ENCODE measurements at regions not wholly inside any gene's neighbourhood (a gene's known extent, or its start where the extent isn't known, plus 50 kb on each side); places are given as distances from the start of the nearest gene placed in this dataset.

DNA sequence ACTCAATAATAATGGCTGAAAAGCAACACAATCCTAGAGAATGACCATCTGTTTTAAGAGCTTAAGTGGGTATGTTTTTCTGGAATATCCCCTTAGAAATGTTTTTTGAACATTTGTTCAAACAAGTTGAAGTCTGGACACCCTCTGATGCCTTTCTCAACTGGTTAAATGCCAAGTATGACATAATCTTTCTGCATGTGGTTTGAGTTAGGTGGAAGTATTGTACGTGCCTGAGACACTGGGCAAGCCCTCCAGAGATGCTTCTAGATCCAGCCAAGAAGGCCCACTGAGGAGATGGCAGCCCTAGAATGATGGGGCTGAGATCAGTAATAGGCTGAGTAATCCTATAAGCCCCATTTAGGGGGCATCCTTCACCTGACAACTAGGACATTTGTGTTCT, 493.1 kb downstream of the MAGEE1 start:
- TF ChIP-seq, protein P1, sequence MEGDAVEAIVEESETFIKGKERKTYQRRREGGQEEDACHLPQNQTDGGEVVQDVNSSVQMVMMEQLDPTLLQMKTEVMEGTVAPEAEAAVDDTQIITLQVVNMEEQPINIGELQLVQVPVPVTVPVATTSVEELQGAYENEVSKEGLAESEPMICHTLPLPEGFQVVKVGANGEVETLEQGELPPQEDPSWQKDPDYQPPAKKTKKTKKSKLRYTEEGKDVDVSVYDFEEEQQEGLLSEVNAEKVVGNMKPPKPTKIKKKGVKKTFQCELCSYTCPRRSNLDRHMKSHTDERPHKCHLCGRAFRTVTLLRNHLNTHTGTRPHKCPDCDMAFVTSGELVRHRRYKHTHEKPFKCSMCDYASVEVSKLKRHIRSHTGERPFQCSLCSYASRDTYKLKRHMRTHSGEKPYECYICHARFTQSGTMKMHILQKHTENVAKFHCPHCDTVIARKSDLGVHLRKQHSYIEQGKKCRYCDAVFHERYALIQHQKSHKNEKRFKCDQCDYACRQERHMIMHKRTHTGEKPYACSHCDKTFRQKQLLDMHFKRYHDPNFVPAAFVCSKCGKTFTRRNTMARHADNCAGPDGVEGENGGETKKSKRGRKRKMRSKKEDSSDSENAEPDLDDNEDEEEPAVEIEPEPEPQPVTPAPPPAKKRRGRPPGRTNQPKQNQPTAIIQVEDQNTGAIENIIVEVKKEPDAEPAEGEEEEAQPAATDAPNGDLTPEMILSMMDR (conservative IDR thresholded peaks at IDR 0.05): no peak

More for the DNA sequence above, 493.1 kb downstream of the MAGEE1 start:
- no peak overlapping the region for H3K4me3 Mint-ChIP-seq
- H3K9ac ChIP-seq (ENCODE audit: extremely low read depth, insufficient read length, low read length): no peak overlapping the region
- H3K27ac Mint-ChIP-seq: no peak overlapping the region
- H2BK15ac ChIP-seq (ENCODE audit: low read depth, low read length): no peak overlapping the region
- H3K27me3 ChIP-seq (ENCODE audit: insufficient read depth, low read length): no peaks in the 10 kb centered on the region
- no CpG with 5 or more reads among the region's 1 CpG for WGBS (ENCODE audit: extremely low coverage, insufficient read length, low lambda C conversion rate)
- no peak overlapping the region for H4K8ac ChIP-seq (replicated peaks; ENCODE audit: insufficient read length, low read depth, low read length)
- peaks cover 0 to 3% of the 10 kb centered on the region in 2 experiments; a peak in 1 of 4 replicates for H3K4me1 Mint-ChIP-seq
- no peak overlapping the region for H3K4ac ChIP-seq (ENCODE audit: low read depth, low read length)
- H2BK12ac ChIP-seq (ENCODE audit: insufficient read length, low read depth, low read length): no peak overlapping the region
- H3K56ac ChIP-seq (ENCODE audit: insufficient read length, low read depth, low read length): no peak overlapping the region
- no peak overlapping the region for H2BK120ac ChIP-seq (ENCODE audit: low read depth, low read length, poor library complexity, severe bottlenecking)
- no peaks in the 10 kb centered on the region for H3K23me2 ChIP-seq (ENCODE audit: insufficient read length, low read depth, low read length, poor library complexity, severe bottlenecking)
- no peak overlapping the region for H3K18ac ChIP-seq (ENCODE audit: insufficient read length, low read depth, low read length)
- H3K79me1 ChIP-seq (ENCODE audit: insufficient read depth, low read depth, low read length, poor library complexity, severe bottlenecking): no peaks in the 10 kb centered on the region
- no peak overlapping the region for H2AK5ac ChIP-seq (ENCODE audit: insufficient read length, low read length)
- no peak overlapping the region for H3K27ac ChIP-seq (ENCODE audit: insufficient read length, low read depth, low read length)
- no peaks in the 10 kb centered on the region for H3K4me1 ChIP-seq (ENCODE audit: insufficient read depth, low read length)
- no peak overlapping the region for H3T11ph ChIP-seq (ENCODE audit: low read length)
- no peak overlapping the region for H2BK5ac ChIP-seq (ENCODE audit: insufficient read length, low read length)
- H3K9me3 Mint-ChIP-seq: peaks cover 65 to 85% of the 10 kb centered on the region in 2 experiments
- no peak overlapping the region for H4K5ac ChIP-seq (ENCODE audit: insufficient read length, low read depth, low read length)
- H3K4me2 ChIP-seq (ENCODE audit: insufficient read depth, insufficient read length, low read length): no peak overlapping the region
- H4K91ac ChIP-seq (ENCODE audit: insufficient read length, low read depth, low read length): no peak overlapping the region
- H3K14ac ChIP-seq (ENCODE audit: insufficient read depth, low read length): no peak overlapping the region
- H3K79me2 ChIP-seq (ENCODE audit: insufficient read depth, low read length): no peaks in the 10 kb centered on the region
- H4K20me1 ChIP-seq (ENCODE audit: control insufficient read depth, insufficient read depth, insufficient read length): no peaks in the 10 kb centered on the region
- no peak overlapping the region for H3K23ac ChIP-seq (ENCODE audit: insufficient read length, low read depth, low read length)
- no peak overlapping the region for H2AFZ ChIP-seq (ENCODE audit: low read length)
- peaks cover 22% of the 10 kb centered on the region for H3K9me3 ChIP-seq (ENCODE audit: control insufficient read depth, low read depth, low read length)
- peaks cover 0 to 10% (median 6%) of the 10 kb centered on the region in 3 experiments; a peak in 5 of 7 replicates for H3K36me3 Mint-ChIP-seq (ENCODE audit: insufficient read depth in 1 of 3, low read depth in 3 of 3)
- DNase-seq: no peak
- H3K27me3 Mint-ChIP-seq (ENCODE audit: low read depth): peaks cover 1% of the 10 kb centered on the region; the same call in 1 of the 2 replicates
- H2BK20ac ChIP-seq (ENCODE audit: low read depth, low read length, poor library complexity, severe bottlenecking): no peak overlapping the region

All from H9 (cell line).